Liver (tissue), 8 donors: ENCODE measurements at regions not wholly inside any gene's neighbourhood (a gene's known extent, or its start where the extent isn't known, plus 50 kb on each side); places are given as distances from the start of the nearest gene placed in this dataset.

ENCODE experiments used
- DNase-seq: peaks from one replicate; pipeline ENCODE4 v3.0.0-alpha.2; 2017; ENCODE audit warnings: low spot score
- H3K27ac ChIP-seq, 2 donors: one replicate each; pipeline ENCODE4 v1.7.0; 2013; ENCODE audit warnings: inconsistent platforms in 2 of 2, low read length in 2 of 2, control low read depth in 1 of 2, low read depth in 1 of 2, mild to moderate bottlenecking in 1 of 2
- H3K27me3 ChIP-seq, 4 donors: one replicate each; pipeline versions ENCODE4 v1.6.1 to v1.7.0; 2013; ENCODE audit warnings: low read length in 3 of 4, inconsistent platforms in 1 of 4, mild to moderate bottlenecking in 1 of 4, moderate library complexity in 1 of 4; ENCODE audit not compliant: control insufficient read depth in 4 of 4, insufficient read depth in 4 of 4
- H3K36me3 ChIP-seq, 4 donors: one replicate each; pipeline versions ENCODE4 v1.6.1 to v1.7.0; 2013; ENCODE audit warnings: low read length in 3 of 4, mild to moderate bottlenecking in 3 of 4, low read depth in 1 of 4, moderate library complexity in 1 of 4; ENCODE audit not compliant: control insufficient read depth in 4 of 4, insufficient read depth in 3 of 4
- H3K4me1 ChIP-seq, 4 donors: one replicate each; pipeline versions ENCODE4 v1.6.1 to v1.7.0; 2013; ENCODE audit warnings: low read length in 3 of 4, mild to moderate bottlenecking in 3 of 4, moderate library complexity in 1 of 4; ENCODE audit not compliant: control insufficient read depth in 4 of 4, insufficient read depth in 4 of 4
- H3K4me3 ChIP-seq, 3 donors: one replicate each; pipeline versions ENCODE4 v1.6.1 to v1.7.0; 2013; ENCODE audit warnings: low read length in 3 of 3, control low read depth in 1 of 3, low read depth in 1 of 3, mild to moderate bottlenecking in 1 of 3
- H3K9ac ChIP-seq, 2 donors: one replicate each; pipeline ENCODE4 v1.7.0; 2013; ENCODE audit warnings: low read length in 2 of 2, mild to moderate bottlenecking in 2 of 2, moderate library complexity in 2 of 2, control low read depth in 1 of 2, low read depth in 1 of 2
- H3K9me3 ChIP-seq, 4 donors: one replicate each; pipeline versions ENCODE4 v1.6.1 to v1.7.0; 2013; ENCODE audit warnings: low read length in 3 of 4; ENCODE audit not compliant: control insufficient read depth in 4 of 4
- ATF3 ChIP-seq: IDR thresholded peaks from 2 replicates; pipeline ENCODE4 v1.6.1; 2016; ENCODE audit warnings: antibody characterized with exemption
- CTCF ChIP-seq: fragments of 150-350 bp; IDR thresholded peaks from 2 replicates; pipeline ENCODE4 v1.5.1; 2017; ENCODE audit warnings: improper control_type of control experiment, low read depth, low read length; ENCODE audit not compliant: missing input control
- EGR1 ChIP-seq, 2 donors: IDR thresholded peaks; 2 replicates each; pipeline ENCODE4 v1.6.1; 2016 to 2018; ENCODE audit warnings: antibody characterized with exemption in 2 of 2, low read depth in 2 of 2
- FOXA1 ChIP-seq: IDR thresholded peaks from 2 replicates; pipeline ENCODE4 v1.6.1; 2016; ENCODE audit warnings: antibody characterized with exemption
- HNF4A ChIP-seq, 2 donors: conservative IDR thresholded peaks; 2 replicates each; pipeline ENCODE4 v1.6.1; 2016; ENCODE audit warnings: antibody characterized with exemption in 2 of 2, mild to moderate bottlenecking in 2 of 2
- HNF4G ChIP-seq: IDR thresholded peaks from 2 replicates; pipeline ENCODE4 v1.6.1; 2016; ENCODE audit warnings: antibody characterized with exemption
- JUND ChIP-seq, 2 donors: IDR thresholded peaks; 2 replicates each; pipeline ENCODE4 v1.6.1; 2016; ENCODE audit warnings: antibody characterized with exemption in 2 of 2
- MAX ChIP-seq: IDR thresholded peaks from 2 replicates; pipeline ENCODE4 v1.6.1; 2016; ENCODE audit warnings: antibody characterized with exemption
- NR2F2 ChIP-seq: IDR thresholded peaks from 2 replicates; pipeline ENCODE4 v1.6.1; 2016; ENCODE audit warnings: antibody characterized with exemption
- RAD21 ChIP-seq, 2 donors: IDR thresholded peaks; 2 replicates each; pipeline ENCODE4 v1.6.1; 2016; ENCODE audit warnings: antibody characterized with exemption in 2 of 2, mild to moderate bottlenecking in 2 of 2
- REST ChIP-seq: IDR thresholded peaks from 2 replicates; pipeline ENCODE4 v1.6.1; 2016; ENCODE audit warnings: antibody characterized with exemption, mild to moderate bottlenecking
- RXRA ChIP-seq, 2 donors: IDR thresholded peaks; 2 replicates each; pipeline ENCODE4 v1.6.1; 2017 to 2018; ENCODE audit warnings: antibody characterized with exemption in 2 of 2, mild to moderate bottlenecking in 1 of 2
- SP1 ChIP-seq: IDR thresholded peaks from 2 replicates; pipeline ENCODE4 v1.6.1; 2018; ENCODE audit warnings: antibody characterized with exemption, mild to moderate bottlenecking
- TAF1 ChIP-seq: conservative IDR thresholded peaks from 2 replicates; pipeline ENCODE4 v1.6.1; 2016; ENCODE audit warnings: antibody characterized with exemption, mild to moderate bottlenecking
- ZBTB33 ChIP-seq: IDR thresholded peaks from 2 replicates; pipeline ENCODE4 v1.6.1; 2016; ENCODE audit warnings: antibody characterized with exemption
- WGBS: extraction: QIAGEN DNeasy Blood & Tissue Kit; methylation state at CpG from one replicate; pipeline ENCODE4 v1.1.7; 2013; 5-methylcytosine and 5-hydroxymethylcytosine counted together
- donor health status: healthy.
- donor health status: healthy.
- donor health status: healthy.
- donor health status: healthy.
- donor health status: healthy.

- 84% methylated on average over 4 of the region's 4 CpGs for WGBS
- no peaks in the 10 kb centered on the region for H3K9me3 ChIP-seq
- no peak for DNase-seq
- H3K27me3 ChIP-seq = no peaks in the 10 kb centered on the region
- H3K4me1 ChIP-seq = peaks cover 3 to 12% (median 11%) of the 10 kb centered on the region in 4 donors
- TF ChIP-seq TAF1 (no peak), EGR1 (IDR thresholded peaks at IDR 0.05; ENCODE audit: low read depth in 2 of 2) (no peak), HNF4G (no peak), REST (no peak), ATF3 (no peak), SP1 (no peak), ZBTB33 (no peak), RAD21 (IDR thresholded peaks at IDR 0.05) (no peak), RXRA (IDR thresholded peaks at IDR 0.05) (no peak)
- no peaks in the 10 kb centered on the region for H3K36me3 ChIP-seq
- no peak overlapping the region for H3K9ac ChIP-seq
- H3K4me3 ChIP-seq = no peak overlapping the region
- H3K27ac ChIP-seq = no peak overlapping the region
These were observed 186.5 kb upstream of the GPR26 start for GRCh38 chr10:123479640-123480039.

- Histone ChIP-seq H3K9ac (no peak overlapping the region), H3K4me1 (peaks cover 3 to 12% (median 11%) of the 10 kb centered on the region in 4 donors), H3K36me3 (no peaks in the 10 kb centered on the region), H3K27ac (no peak overlapping the region), H3K4me3 (no peak overlapping the region), H3K27me3 (no peaks in the 10 kb centered on the region), H3K9me3 (no peaks in the 10 kb centered on the region)
- DNase-seq = no peak
- TF ChIP-seq HNF4A (conservative IDR thresholded peaks at IDR 0.05) (no peak), FOXA1 (no peak), MAX (no peak), ZBTB33 (no peak), CTCF (no peak), JUND (IDR thresholded peaks at IDR 0.05) (no peak), NR2F2 (no peak)
- WGBS = 86% methylated on average over 4 of the region's 4 CpGs
These were observed 185.8 kb upstream of the GPR26 start for GRCh38 chr10:123480344-123480743.
